H1 (cell line): ENCODE measurements at regions not wholly inside any gene's neighbourhood (a gene's known extent, or its start where the extent isn't known, plus 50 kb on each side); places are given as distances from the start of the nearest gene placed in this dataset.

ENCODE experiments used
- CTCF ChIA-PET: fragments of 300-600 bp; sonication (Branson Sonifier 250); formaldehyde crosslinking; loops from one replicate; lab custom pipeline; 2021; ENCODE audit not compliant: partially characterized antibody; lab: Charles Lee
- POLR2A ChIA-PET: fragments of 300-600 bp; sonication (Branson Sonifier 250); formaldehyde crosslinking; loops from one replicate; lab custom pipeline; 2021; ENCODE audit warnings: inconsistent platforms; ENCODE audit not compliant: partially characterized antibody; lab: Charles Lee
- DNase-seq, 2 experiments: peaks; one replicate each; pipeline versions ENCODE4 v3.0.0 to v3.0.0-alpha.2; 2010 to 2022; ENCODE audit warnings: low spot score in 2 of 2, low read depth in 1 of 2, mixed read lengths in 1 of 2
- FAIRE-seq: peaks from 2 replicates; lab custom pipeline; 2011; peaks lifted over from hg19 to GRCh38; lab: Jason Lieb, UNC
- H2AFZ ChIP-seq: 2 replicates; pipeline ENCODE4 v1.8.1; 2012; ENCODE audit warnings: low read length, inconsistent platforms
- H2AK5ac ChIP-seq: 2 replicates; pipeline ENCODE4 v1.6.1; 2013; ENCODE audit warnings: low read depth, low read length
- H2BK120ac ChIP-seq: replicated peaks from 2 replicates; pipeline ENCODE3; 2013; ENCODE audit warnings: low read depth, low read length, inconsistent platforms
- H2BK12ac ChIP-seq: 2 replicates; pipeline ENCODE4 v1.6.1; 2013; ENCODE audit warnings: low read depth, low read length
- H2BK15ac ChIP-seq: 2 replicates; pipeline ENCODE4 v1.6.1; 2013; ENCODE audit warnings: low read length
- H2BK20ac ChIP-seq: 2 replicates; pipeline ENCODE4 v1.6.1; 2013; ENCODE audit warnings: low read length
- H2BK5ac ChIP-seq: 2 replicates; pipeline ENCODE4 v1.6.1; 2013; ENCODE audit warnings: low read depth, low read length
- H3K14ac ChIP-seq: 2 replicates; pipeline ENCODE4 v1.6.1; 2013; ENCODE audit warnings: inconsistent platforms; ENCODE audit not compliant: insufficient read length
- H3K18ac ChIP-seq: 2 replicates; pipeline ENCODE4 v1.6.1; 2013; ENCODE audit warnings: low read length; ENCODE audit errors: extremely low read depth
- H3K23ac ChIP-seq: 2 replicates; pipeline ENCODE4 v1.6.1; 2013; ENCODE audit warnings: inconsistent platforms; ENCODE audit not compliant: insufficient read length
- H3K23me2 ChIP-seq: 2 replicates; pipeline ENCODE4 v1.6.1; 2013; ENCODE audit warnings: low read depth, low read length
- H3K27ac ChIP-seq: 2 replicates; pipeline ENCODE4 v1.6.1; 2011; ENCODE audit warnings: low read depth, low read length, inconsistent platforms
- H3K27me3 ChIP-seq, 4 experiments: replicated peaks in 1 of 4; 1 replicate in 1 of 4; 2 replicates in 3 of 4; pipeline versions ENCODE4 v1.6.1 to v1.8.1; 2011 to 2013; ENCODE audit warnings: low read length in 3 of 4, mild to moderate bottlenecking in 3 of 4, inconsistent platforms in 2 of 4, mixed read lengths in 2 of 4, moderate library complexity in 1 of 4; ENCODE audit not compliant: control insufficient read depth in 3 of 4, insufficient read depth in 3 of 4; ENCODE audit errors: extremely low read depth in 1 of 4
- H3K36me3 ChIP-seq, 4 experiments: 2 replicates each; pipeline versions ENCODE4 v1.6.1 to v1.8.1; 2011 to 2013; ENCODE audit warnings: mild to moderate bottlenecking in 4 of 4, low read length in 3 of 4, moderate library complexity in 2 of 4, control low read depth in 1 of 4, inconsistent platforms in 1 of 4; ENCODE audit not compliant: insufficient read depth in 4 of 4, control insufficient read depth in 2 of 4
- H3K4ac ChIP-seq: replicated peaks from 2 replicates; pipeline ENCODE3; 2013; ENCODE audit warnings: low read length, low read depth, mixed read lengths, inconsistent platforms; ENCODE audit not compliant: insufficient read length
- H3K4me1 ChIP-seq, 4 experiments: replicated peaks in 1 of 4; 1 replicate in 1 of 4; 2 replicates in 3 of 4; pipeline versions ENCODE4 v1.6.1 to v1.8.1; 2011 to 2013; ENCODE audit warnings: low read length in 3 of 4, inconsistent platforms in 2 of 4, mixed read lengths in 1 of 4; ENCODE audit not compliant: insufficient read depth in 4 of 4, control insufficient read depth in 3 of 4
- H3K4me2 ChIP-seq, 2 experiments: 2 replicates each; pipeline versions ENCODE4 v1.6.1 to v1.8.1; 2011 to 2013; ENCODE audit warnings: low read depth in 2 of 2, low read length in 2 of 2, control low read depth in 1 of 2, inconsistent platforms in 1 of 2, mild to moderate bottlenecking in 1 of 2; ENCODE audit not compliant: insufficient read depth in 1 of 2
- H3K4me3 ChIP-seq, 4 experiments: fragments of 200-600, 300-600 bp in 1 of 4; sonication (generic), shearing (Covaris generic), sonication (Bioruptor Twin) in 1 of 4; 2 replicates each; pipeline versions ENCODE4 v1.5.1 to v1.8.1; 2011 to 2016; ENCODE audit warnings: low read length in 4 of 4, low read depth in 3 of 4, control low read depth in 2 of 4, inconsistent platforms in 2 of 4, mild to moderate bottlenecking in 2 of 4, mixed read lengths in 1 of 4, moderate library complexity in 1 of 4; ENCODE audit not compliant: insufficient read depth in 2 of 4; ENCODE audit errors: extremely low read depth in 1 of 4
- H3K56ac ChIP-seq: replicated peaks from 2 replicates; pipeline ENCODE3; 2013; ENCODE audit warnings: low read depth, mild to moderate bottlenecking, mixed read lengths, low read length, inconsistent platforms; ENCODE audit not compliant: insufficient read length
- H3K79me1 ChIP-seq: 2 replicates; pipeline ENCODE4 v1.6.1; 2013; ENCODE audit warnings: low read depth, low read length, control low read depth
- H3K79me2 ChIP-seq, 2 experiments: 2 replicates each; pipeline versions ENCODE4 v1.6.1 to v1.8.1; 2012 to 2013; ENCODE audit warnings: low read length in 2 of 2, mild to moderate bottlenecking in 2 of 2, inconsistent platforms in 1 of 2; ENCODE audit not compliant: insufficient read depth in 2 of 2, control insufficient read depth in 1 of 2
- H3K9ac ChIP-seq, 4 experiments: replicated peaks in 1 of 4; 1 replicate in 1 of 4; 2 replicates in 3 of 4; pipeline versions ENCODE4 v1.6.1 to v1.8.1; 2011 to 2013; ENCODE audit warnings: low read depth in 3 of 4, low read length in 3 of 4, control low read depth in 2 of 4, mild to moderate bottlenecking in 2 of 4, moderate library complexity in 2 of 4, inconsistent platforms in 1 of 4; ENCODE audit errors: extremely low read depth in 1 of 4
- H3K9me3 ChIP-seq, 2 experiments: 2 replicates each; pipeline versions ENCODE4 v1.6.1 to v1.8.1; 2012 to 2013; ENCODE audit warnings: mild to moderate bottlenecking in 2 of 2, moderate library complexity in 2 of 2, control low read depth in 1 of 2, inconsistent platforms in 1 of 2, low read depth in 1 of 2, low read length in 1 of 2, mixed read lengths in 1 of 2; ENCODE audit not compliant: insufficient read depth in 2 of 2
- H4K20me1 ChIP-seq, 2 experiments: replicated peaks in 1 of 2; 2 replicates each; pipeline versions ENCODE3 to v1.8.1; 2011 to 2013; ENCODE audit warnings: inconsistent platforms in 2 of 2, low read length in 2 of 2, mild to moderate bottlenecking in 1 of 2; ENCODE audit not compliant: insufficient read depth in 2 of 2, control insufficient read depth in 1 of 2
- H4K5ac ChIP-seq: 2 replicates; pipeline ENCODE4 v1.6.1; 2013; ENCODE audit warnings: low read length, low read depth, mixed read lengths, inconsistent platforms; ENCODE audit not compliant: insufficient read length
- H4K8ac ChIP-seq: 2 replicates; pipeline ENCODE4 v1.8.0; 2013; ENCODE audit warnings: mild to moderate bottlenecking, moderate library complexity, low read length, inconsistent platforms; ENCODE audit not compliant: insufficient read depth; ENCODE audit errors: extremely low read depth
- H4K91ac ChIP-seq: replicated peaks from 2 replicates; pipeline ENCODE3; 2013; ENCODE audit warnings: low read length, mixed read lengths, inconsistent platforms; ENCODE audit not compliant: insufficient read length
- BACH1 ChIP-seq: IDR thresholded peaks from 2 replicates; pipeline ENCODE4 v1.6.1; 2012; ENCODE audit warnings: low read length, improper control_type of control experiment
- CEBPB ChIP-seq: IDR thresholded peaks from 2 replicates; pipeline ENCODE4 v1.6.1; 2012; ENCODE audit warnings: low read depth, low read length
- CHD1 ChIP-seq: IDR thresholded peaks from 2 replicates; pipeline ENCODE4 v1.6.1; 2012; ENCODE audit warnings: low read depth, low read length, improper control_type of control experiment
- JUND ChIP-seq: IDR thresholded peaks from 2 replicates; pipeline ENCODE4 v1.6.1; 2011; ENCODE audit warnings: mild to moderate bottlenecking, improper control_type of control experiment, low read length
- MAX ChIP-seq: IDR thresholded peaks from 2 replicates; pipeline ENCODE4 v1.6.1; 2012; ENCODE audit warnings: inconsistent platforms
- POLR2AphosphoS5 ChIP-seq: IDR thresholded peaks from 2 replicates; pipeline ENCODE4 v1.6.1; 2011; ENCODE audit warnings: low read depth, low read length
- RXRA ChIP-seq: IDR thresholded peaks from 2 replicates; pipeline ENCODE4 v1.6.1; 2011; ENCODE audit warnings: low read depth, mild to moderate bottlenecking, low read length, moderate library complexity; ENCODE audit not compliant: insufficient read depth
- SAP30 ChIP-seq: fragments of 300-600 bp; sonication (generic); IDR thresholded peaks from 2 replicates; pipeline ENCODE4 v1.7.1; 2012; ENCODE audit warnings: low read length, moderate library complexity, mild to moderate bottlenecking, inconsistent platforms; ENCODE audit not compliant: insufficient read depth, insufficient replicate concordance
- TAF1 ChIP-seq: IDR thresholded peaks from 2 replicates; pipeline ENCODE4 v1.6.1; 2011; ENCODE audit warnings: mild to moderate bottlenecking, low read depth, low read length
- WGBS, 2 experiments: shearing (Covaris generic) in 1 of 2; methylation state at CpG; one replicate each; pipeline versions ENCODE4 v1.1.6 to v1.1.7; 2013 to 2015; ENCODE audit warnings: low lambda C conversion rate in 2 of 2, mixed read lengths in 2 of 2, inconsistent platforms in 1 of 2, low coverage in 1 of 2, missing lambda C conversion rate in 1 of 2; ENCODE audit not compliant: insufficient replicate concordance in 2 of 2, insufficient coverage in 1 of 2, insufficient read length in 1 of 2; ENCODE audit errors: extremely low coverage in 1 of 2, missing lambda C conversion rate in 1 of 2; 5-methylcytosine and 5-hydroxymethylcytosine counted together
- TF ChIP-seq, protein P1 (sequence below): IDR thresholded peaks from 2 replicates; pipeline ENCODE4 v1.6.1; 2011; ENCODE audit warnings: low read length, improper control_type of control experiment

DNA sequence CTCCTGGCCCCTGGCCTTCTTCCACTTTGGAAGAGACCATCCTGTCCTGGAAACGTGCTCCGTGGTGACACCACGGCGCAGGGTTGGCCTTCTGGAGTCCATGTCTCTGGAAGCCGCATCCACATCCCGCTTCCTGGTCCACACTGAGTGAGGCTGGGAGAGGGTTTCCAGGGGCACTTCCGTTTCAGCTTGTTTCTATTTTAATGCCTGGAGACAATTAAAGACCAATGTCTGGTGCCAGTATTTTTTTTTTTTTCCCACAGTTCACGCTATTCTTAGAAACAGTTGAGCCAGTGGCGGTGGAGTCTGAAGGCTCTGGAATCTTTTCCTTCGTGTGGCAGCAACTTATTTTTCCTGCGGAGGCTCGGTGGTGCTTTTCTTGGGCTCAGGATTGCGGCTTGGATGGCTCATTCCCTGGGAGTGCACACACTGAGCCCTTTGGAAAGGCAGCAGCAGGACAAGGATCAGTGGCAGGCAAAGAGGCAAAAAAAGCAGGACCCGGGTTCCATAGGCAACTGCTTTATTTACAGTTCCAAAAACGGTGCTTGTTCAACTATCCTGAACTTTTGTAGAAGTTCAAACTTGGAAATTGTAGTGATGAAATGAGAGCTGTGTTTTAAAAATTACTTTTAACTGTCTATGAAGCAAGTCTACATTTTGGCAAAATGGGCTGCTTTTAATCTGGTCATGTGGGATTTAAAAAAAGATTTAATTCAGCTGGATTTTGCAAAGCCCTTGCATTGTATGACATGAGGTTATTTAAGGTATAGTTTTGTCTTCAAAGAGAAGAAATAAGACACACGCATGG, 202.8 kb downstream of the BAMBI start:
- no peak overlapping the region for H3K4me3 ChIP-seq
- H3K23me2 ChIP-seq, result 0 out of 2 replicates have a peak, but pooled peaks cover 2% of the 10 kb centered on the region
- H3K79me2 ChIP-seq, result no peaks in the 10 kb centered on the region
- H3K27ac ChIP-seq, result no peak overlapping the region
- no peak overlapping the region; the same call in 1 of the 2 replicates for H4K8ac ChIP-seq
- no peaks in the 10 kb centered on the region for H3K36me3 ChIP-seq
- H4K91ac ChIP-seq, result no peak overlapping the region
- no peak overlapping the region for H2BK120ac ChIP-seq
- no peak overlapping the region for H2BK15ac ChIP-seq
- no peak overlapping the region for H2BK5ac ChIP-seq
- no peak overlapping the region for H4K5ac ChIP-seq
- no peak overlapping the region for H3K56ac ChIP-seq
- no peaks in the 10 kb centered on the region for H3K27me3 ChIP-seq
- no peak overlapping the region for H2AK5ac ChIP-seq
- TF ChIP-seq RXRA, result no peak
- no peak for TF ChIP-seq SAP30
- no peak for TF ChIP-seq CEBPB
- no peak for TF ChIP-seq MAX
- TF ChIP-seq, protein P1, sequence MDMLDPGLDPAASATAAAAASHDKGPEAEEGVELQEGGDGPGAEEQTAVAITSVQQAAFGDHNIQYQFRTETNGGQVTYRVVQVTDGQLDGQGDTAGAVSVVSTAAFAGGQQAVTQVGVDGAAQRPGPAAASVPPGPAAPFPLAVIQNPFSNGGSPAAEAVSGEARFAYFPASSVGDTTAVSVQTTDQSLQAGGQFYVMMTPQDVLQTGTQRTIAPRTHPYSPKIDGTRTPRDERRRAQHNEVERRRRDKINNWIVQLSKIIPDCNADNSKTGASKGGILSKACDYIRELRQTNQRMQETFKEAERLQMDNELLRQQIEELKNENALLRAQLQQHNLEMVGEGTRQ, result no peak
- no peak for TF ChIP-seq POLR2AphosphoS5
- TF ChIP-seq TAF1, result no peak
- no peak for TF ChIP-seq JUND
- no peak for TF ChIP-seq CHD1
- no peak for TF ChIP-seq BACH1
- H3K18ac ChIP-seq, result no peak overlapping the region; the same call in 1 of the 2 replicates
- no peak for DNase-seq
- no peak overlapping the region for H2BK20ac ChIP-seq
- ChIA-PET CTCF (interaction anchor here (0.6 to 1.0 kb wide), 2 partner anchors 216 to 360 kb away, joined by 3 read pairs; no protein-coding TSS in a partner anchor), POLR2A (no interaction called here)
- H3K4me1 ChIP-seq, result peaks cover 0 to 6% (median 3%) of the 10 kb centered on the region in 4 experiments; a peak in 4 of 7 replicates
- no peaks in the 10 kb centered on the region for H4K20me1 ChIP-seq
- WGBS, 2 experiments, result 97% methylated on average over 16 of the region's 16 CpGs; no CpG with 5 or more reads in 1 of the 2 experiments
- no peak overlapping the region for H3K14ac ChIP-seq
- H3K4me2 ChIP-seq, result no peak overlapping the region
- no peak overlapping the region for H2AFZ ChIP-seq
- FAIRE-seq, result no peak
- H3K4ac ChIP-seq, result no peak overlapping the region
- no peaks in the 10 kb centered on the region for H3K79me1 ChIP-seq
- H2BK12ac ChIP-seq, result no peak overlapping the region
- H3K23ac ChIP-seq, result no peak overlapping the region
- H3K9me3 ChIP-seq, result no peaks in the 10 kb centered on the region
- H3K9ac ChIP-seq, result no peak overlapping the region
